GM18520 (cell line): ENCODE measurements at regions not wholly inside any gene's neighbourhood (a gene's known extent, or its start where the extent isn't known, plus 50 kb on each side); places are given as distances from the start of the nearest gene placed in this dataset.
A peak's percentile ranks its signal among the peaks of the same experiment; 100 is the strongest.
"Not testable (repeated sequence)": the region's sequence is repeated elsewhere in the genome, so short reads cannot be mapped to it uniquely, and the experiment has no call there.

ENCODE experiments used
- ATAC-seq: cut with Tn5 transposase; IDR thresholded peaks from one replicate; pipeline ENCODE4 v1.9.1; 2021; ENCODE audit not compliant: unreplicated experiment

GRCh38 chr4:181063212-181063611 lies 1180.0 kb upstream of the TENM3 start:
- no peak for ATAC-seq

- no peak for ATAC-seq
These were observed 1165.9 kb upstream of the TENM3 start for GRCh38 chr4:181077341-181077740.

GRCh38 chr4:181078196-181078595 lies 1165.0 kb upstream of the TENM3 start:
- ATAC-seq: no peak

GRCh38 chr4:181083757-181084361 lies 1159.3 kb upstream of the TENM3 start:
- no peak for ATAC-seq

- ATAC-seq: no peak
These were observed 1157.6 kb upstream of the TENM3 start for GRCh38 chr4:181085557-181085956.

GRCh38 chr4:181105487-181105886 lies 1137.7 kb upstream of the TENM3 start:
- no peak for ATAC-seq

- ATAC-seq: no peak
These were observed 1136.8 kb upstream of the TENM3 start for GRCh38 chr4:181106398-181106797.

- no peak for ATAC-seq
These were observed 1135.0 kb upstream of the TENM3 start for GRCh38 chr4:181108237-181108636.

GRCh38 chr4:181119186-181119585 lies 1124.0 kb upstream of the TENM3 start:
- ATAC-seq: no peak

GRCh38 chr4:181121733-181122132 lies 1121.5 kb upstream of the TENM3 start:
- no peak for ATAC-seq

GRCh38 chr4:181127171-181127570 lies 1116.0 kb upstream of the TENM3 start:
- ATAC-seq: no peak

- ATAC-seq: not testable (repeated sequence)
These were observed 1112.9 kb upstream of the TENM3 start for GRCh38 chr4:181130317-181130716.

- ATAC-seq: no peak
These were observed 1105.9 kb upstream of the TENM3 start for GRCh38 chr4:181137351-181137750.

- no peak for ATAC-seq
These were observed 1105.1 kb upstream of the TENM3 start for GRCh38 chr4:181138116-181138515.

- ATAC-seq: no peak
These were observed 1103.1 kb upstream of the TENM3 start for GRCh38 chr4:181140037-181140603.

GRCh38 chr4:181143250-181143854 lies 1099.8 kb upstream of the TENM3 start:
- peak; percentile 77 for ATAC-seq

- ATAC-seq: no peak
These were observed 1097.2 kb upstream of the TENM3 start for GRCh38 chr4:181146051-181146450.

- ATAC-seq: no peak
These were observed 1095.7 kb upstream of the TENM3 start for GRCh38 chr4:181147416-181147951.

- no peak for ATAC-seq
These were observed 1094.7 kb upstream of the TENM3 start for GRCh38 chr4:181148470-181148869.

GRCh38 chr4:181150191-181150590 lies 1093.0 kb upstream of the TENM3 start:
- no peak for ATAC-seq

- no peak for ATAC-seq
These were observed 1091.3 kb upstream of the TENM3 start for GRCh38 chr4:181151856-181152255.

- ATAC-seq: no peak
These were observed 1085.6 kb upstream of the TENM3 start for GRCh38 chr4:181157647-181158046.
